PC-3 (cell line): ENCODE measurements at regions not wholly inside any gene's neighbourhood (a gene's known extent, or its start where the extent isn't known, plus 50 kb on each side); places are given as distances from the start of the nearest gene placed in this dataset.

Source experiments
- ATAC-seq: fragments of 200-7000 bp; cut with Tn5 transposase; 2 replicates; pipeline ENCODE4 v1.9.1; 2020; ENCODE audit warnings: mild to moderate bottlenecking, moderate library complexity
- BruUV-seq: library from RNA; stranded (reverse); fragments of 400-500 nt; replicated peaks from 2 replicates; lab custom pipeline; 2021; lab: Mats Ljungman, UMichigan
- CTCF ChIA-PET: fragments of 300-600 bp; sonication (Branson Sonifier 250); formaldehyde crosslinking; loops from one replicate; lab custom pipeline; 2022; ENCODE audit warnings: antibody characterized with exemption; lab: Charles Lee
- POLR2A ChIA-PET: fragments of 300-600 bp; sonication (Branson Sonifier 250); formaldehyde crosslinking; loops from one replicate; lab custom pipeline; 2022; ENCODE audit warnings: antibody characterized with exemption; ENCODE audit not compliant: unreplicated experiment; lab: Charles Lee
- DNase-seq: peaks from one replicate; pipeline ENCODE4 v3.0.0-alpha.2; 2015
- H2AFZ ChIP-seq: fragments of 300-600 bp; sonication (generic); 2 replicates; pipeline ENCODE4 v1.6.0; 2016; ENCODE audit warnings: antibody characterized with exemption, low read length
- H3F3A ChIP-seq: fragments of 300-600 bp; sonication (generic); one replicate; pipeline ENCODE4 v1.6.0; 2017; ENCODE audit warnings: antibody characterized with exemption, low read length, control low read depth, mild to moderate bottlenecking; ENCODE audit not compliant: unreplicated experiment
- H3K27ac ChIP-seq: fragments of 300-600 bp; sonication (generic); 2 replicates; pipeline ENCODE4 v1.5.1; 2016; ENCODE audit warnings: mild to moderate bottlenecking, low read length
- H3K27me3 ChIP-seq: fragments of 300-600 bp; sonication (generic); 2 replicates; pipeline ENCODE4 v1.6.1; 2016; ENCODE audit warnings: low read length, mixed read lengths
- H3K36me3 ChIP-seq: fragments of 300-600 bp; sonication (generic); 2 replicates; pipeline ENCODE4 v1.6.1; 2016; ENCODE audit warnings: low read depth, mixed run types, low read length, mixed read lengths
- H3K4me1 ChIP-seq: fragments of 300-600 bp; sonication (generic); 2 replicates; pipeline ENCODE4 v1.5.1; 2016; ENCODE audit warnings: low read length; ENCODE audit not compliant: insufficient read depth
- H3K4me2 ChIP-seq: fragments of 300-600 bp; sonication (generic); 2 replicates; pipeline ENCODE4 v1.6.0; 2016; ENCODE audit warnings: low read length
- H3K4me3 ChIP-seq: fragments of 300-600 bp; sonication (generic); 2 replicates; pipeline ENCODE4 v1.5.1; 2016; ENCODE audit warnings: mild to moderate bottlenecking, low read length, mixed read lengths
- H3K79me2 ChIP-seq: fragments of 300-600 bp; sonication (generic); 2 replicates; pipeline ENCODE4 v1.6.1; 2017; ENCODE audit warnings: low read length, mixed read lengths
- H3K9ac ChIP-seq: fragments of 300-600 bp; sonication (generic); 2 replicates; pipeline ENCODE4 v1.6.0; 2016; ENCODE audit warnings: mild to moderate bottlenecking, low read length
- H3K9me2 ChIP-seq: fragments of 300-600 bp; sonication (generic); replicated peaks from 2 replicates; pipeline ENCODE4 v1.6.1; 2016; ENCODE audit warnings: mixed run types, low read length, mixed read lengths
- H3K9me3 ChIP-seq: fragments of 300-600 bp; sonication (generic); 2 replicates; pipeline ENCODE4 v1.6.1; 2016; ENCODE audit warnings: low read length, mixed read lengths
- H4K20me1 ChIP-seq: fragments of 300-600 bp; sonication (generic); 2 replicates; pipeline ENCODE4 v1.6.1; 2016; ENCODE audit warnings: low read length, mixed read lengths
- CTCF ChIP-seq: fragments of 300-600 bp; sonication (generic); conservative IDR thresholded peaks from 2 replicates; pipeline ENCODE4 v1.5.1; 2017; ENCODE audit warnings: antibody characterized with exemption, low read depth, mild to moderate bottlenecking, low read length
- EZH2 ChIP-seq: fragments of 300-600 bp; sonication (generic); IDR thresholded peaks from one replicate; pipeline ENCODE4 v1.6.1; 2017; ENCODE audit warnings: antibody characterized with exemption, mild to moderate bottlenecking, low read length; ENCODE audit not compliant: unreplicated experiment
- EZH2phosphoT487 ChIP-seq: fragments of 300-600 bp; sonication (generic); IDR thresholded peaks from 2 replicates; pipeline ENCODE4 v1.6.1; 2018; ENCODE audit warnings: mild to moderate bottlenecking, antibody characterized with exemption, low read length, borderline replicate concordance
- intact Hi-C: fragments of 100-400 bp; cut with micrococcal nuclease; formaldehyde crosslinking; loops from 2 replicates; pipeline ENCODE4 v1.9.0; 2023

- Histone ChIP-seq H4K20me1 (no peaks in the 10 kb centered on the region), H3K4me2 (no peak overlapping the region), H3K9me2 (no peaks in the 10 kb centered on the region), H3K27me3 (no peaks in the 10 kb centered on the region), H3K9me3 (no peaks in the 10 kb centered on the region), H3F3A (no peaks in the 10 kb centered on the region), H3K9ac (no peak overlapping the region), H3K4me3 (no peak overlapping the region), H2AFZ (no peak overlapping the region), H3K79me2 (no peaks in the 10 kb centered on the region), H3K36me3 (no peaks in the 10 kb centered on the region), H3K4me1 (0 out of 2 replicates have a peak, but pooled peaks cover 2% of the 10 kb centered on the region), H3K27ac (no peak overlapping the region)
- BruUV-seq: no TSS peak
- TF ChIP-seq CTCF: no peak
- TF ChIP-seq EZH2phosphoT487: no peak
- TF ChIP-seq EZH2: no peak
- intact Hi-C loops: no loop called here
- ChIA-PET CTCF (no interaction called here), POLR2A (no interaction called here)
- no peak for ATAC-seq
- DNase-seq: no peak
Observed at GRCh38 chr5:84741056-84741455, 356.4 kb upstream of the EDIL3 start.

- intact Hi-C loops: no loop called here
- Histone ChIP-seq H3K9me3 (no peaks in the 10 kb centered on the region), H3K36me3 (no peaks in the 10 kb centered on the region), H3K27me3 (no peaks in the 10 kb centered on the region), H3F3A (no peaks in the 10 kb centered on the region), H3K27ac (no peak overlapping the region), H3K79me2 (no peaks in the 10 kb centered on the region), H3K4me1 (peaks cover 7% of the 10 kb centered on the region), H3K9me2 (no peaks in the 10 kb centered on the region), H3K4me3 (no peak overlapping the region), H4K20me1 (no peaks in the 10 kb centered on the region), H3K4me2 (no peak overlapping the region), H2AFZ (no peak overlapping the region), H3K9ac (no peak overlapping the region)
- DNase-seq: no peak
- TF ChIP-seq EZH2phosphoT487 (no peak), CTCF (no peak), EZH2 (no peak)
- ATAC-seq: peak; percentile 33; the same call in 1 of the 2 replicates
- POLR2A ChIA-PET: no interaction called here
- CTCF ChIA-PET: no interaction called here
- BruUV-seq: no TSS peak
Observed at GRCh38 chr5:84729326-84729725, 344.6 kb upstream of the EDIL3 start.

- no peak overlapping the region for H3K4me3 ChIP-seq
- H3K9me2 ChIP-seq: no peaks in the 10 kb centered on the region
- no peaks in the 10 kb centered on the region for H3K79me2 ChIP-seq
- H3K9ac ChIP-seq: no peak overlapping the region
- peaks cover 9% of the 10 kb centered on the region for H3K4me1 ChIP-seq
- H2AFZ ChIP-seq: no peak overlapping the region
- no TSS peak for BruUV-seq
- intact Hi-C loops: no loop called here
- H3F3A ChIP-seq: no peaks in the 10 kb centered on the region
- DNase-seq (no peak), ATAC-seq (no peak)
- TF ChIP-seq EZH2phosphoT487 (no peak), EZH2 (no peak), CTCF (no peak)
- H3K9me3 ChIP-seq: no peaks in the 10 kb centered on the region
- no peak overlapping the region for H3K4me2 ChIP-seq
- ChIA-PET CTCF (no interaction called here), POLR2A (no interaction called here)
- no peaks in the 10 kb centered on the region for H3K27me3 ChIP-seq
- H4K20me1 ChIP-seq: no peaks in the 10 kb centered on the region
- no peak overlapping the region for H3K27ac ChIP-seq
- H3K36me3 ChIP-seq: no peaks in the 10 kb centered on the region
Observed at GRCh38 chr5:84727708-84728107, 343.0 kb upstream of the EDIL3 start.
